Liver (tissue), 8 donors: ENCODE measurements at regions not wholly inside any gene's neighbourhood (a gene's known extent, or its start where the extent isn't known, plus 50 kb on each side); places are given as distances from the start of the nearest gene placed in this dataset.

Experiments
- DNase-seq: peaks from one replicate; pipeline ENCODE4 v3.0.0-alpha.2; 2017; ENCODE audit warnings: low spot score
- H3K27ac ChIP-seq, 2 donors: one replicate each; pipeline ENCODE4 v1.7.0; 2013; ENCODE audit warnings: inconsistent platforms in 2 of 2, low read length in 2 of 2, control low read depth in 1 of 2, low read depth in 1 of 2, mild to moderate bottlenecking in 1 of 2
- H3K27me3 ChIP-seq, 4 donors: one replicate each; pipeline versions ENCODE4 v1.6.1 to v1.7.0; 2013; ENCODE audit warnings: low read length in 3 of 4, inconsistent platforms in 1 of 4, mild to moderate bottlenecking in 1 of 4, moderate library complexity in 1 of 4; ENCODE audit not compliant: control insufficient read depth in 4 of 4, insufficient read depth in 4 of 4
- H3K36me3 ChIP-seq, 4 donors: one replicate each; pipeline versions ENCODE4 v1.6.1 to v1.7.0; 2013; ENCODE audit warnings: low read length in 3 of 4, mild to moderate bottlenecking in 3 of 4, low read depth in 1 of 4, moderate library complexity in 1 of 4; ENCODE audit not compliant: control insufficient read depth in 4 of 4, insufficient read depth in 3 of 4
- H3K4me1 ChIP-seq, 4 donors: one replicate each; pipeline versions ENCODE4 v1.6.1 to v1.7.0; 2013; ENCODE audit warnings: low read length in 3 of 4, mild to moderate bottlenecking in 3 of 4, moderate library complexity in 1 of 4; ENCODE audit not compliant: control insufficient read depth in 4 of 4, insufficient read depth in 4 of 4
- H3K4me3 ChIP-seq, 3 donors: one replicate each; pipeline versions ENCODE4 v1.6.1 to v1.7.0; 2013; ENCODE audit warnings: low read length in 3 of 3, control low read depth in 1 of 3, low read depth in 1 of 3, mild to moderate bottlenecking in 1 of 3
- H3K9ac ChIP-seq, 2 donors: one replicate each; pipeline ENCODE4 v1.7.0; 2013; ENCODE audit warnings: low read length in 2 of 2, mild to moderate bottlenecking in 2 of 2, moderate library complexity in 2 of 2, control low read depth in 1 of 2, low read depth in 1 of 2
- H3K9me3 ChIP-seq, 4 donors: one replicate each; pipeline versions ENCODE4 v1.6.1 to v1.7.0; 2013; ENCODE audit warnings: low read length in 3 of 4; ENCODE audit not compliant: control insufficient read depth in 4 of 4
- ATF3 ChIP-seq: IDR thresholded peaks from 2 replicates; pipeline ENCODE4 v1.6.1; 2016; ENCODE audit warnings: antibody characterized with exemption
- CTCF ChIP-seq: fragments of 150-350 bp; IDR thresholded peaks from 2 replicates; pipeline ENCODE4 v1.5.1; 2017; ENCODE audit warnings: improper control_type of control experiment, low read depth, low read length; ENCODE audit not compliant: missing input control
- EGR1 ChIP-seq, 2 donors: IDR thresholded peaks; 2 replicates each; pipeline ENCODE4 v1.6.1; 2016 to 2018; ENCODE audit warnings: antibody characterized with exemption in 2 of 2, low read depth in 2 of 2
- FOXA1 ChIP-seq: IDR thresholded peaks from 2 replicates; pipeline ENCODE4 v1.6.1; 2016; ENCODE audit warnings: antibody characterized with exemption
- FOXA2 ChIP-seq: IDR thresholded peaks from 2 replicates; pipeline ENCODE4 v1.6.1; 2016; ENCODE audit warnings: antibody characterized with exemption
- GABPA ChIP-seq, 2 donors: IDR thresholded peaks in 1 of 2; conservative IDR thresholded peaks in 1 of 2; 2 replicates each; pipeline ENCODE4 v1.6.1; 2016; ENCODE audit warnings: antibody characterized with exemption in 2 of 2, mild to moderate bottlenecking in 1 of 2, moderate library complexity in 1 of 2
- HNF4A ChIP-seq, 2 donors: conservative IDR thresholded peaks; 2 replicates each; pipeline ENCODE4 v1.6.1; 2016; ENCODE audit warnings: antibody characterized with exemption in 2 of 2, mild to moderate bottlenecking in 2 of 2
- HNF4G ChIP-seq: IDR thresholded peaks from 2 replicates; pipeline ENCODE4 v1.6.1; 2016; ENCODE audit warnings: antibody characterized with exemption
- JUND ChIP-seq, 2 donors: IDR thresholded peaks; 2 replicates each; pipeline ENCODE4 v1.6.1; 2016; ENCODE audit warnings: antibody characterized with exemption in 2 of 2
- MAX ChIP-seq: IDR thresholded peaks from 2 replicates; pipeline ENCODE4 v1.6.1; 2016; ENCODE audit warnings: antibody characterized with exemption
- NR2F2 ChIP-seq: IDR thresholded peaks from 2 replicates; pipeline ENCODE4 v1.6.1; 2016; ENCODE audit warnings: antibody characterized with exemption
- RAD21 ChIP-seq, 2 donors: IDR thresholded peaks; 2 replicates each; pipeline ENCODE4 v1.6.1; 2016; ENCODE audit warnings: antibody characterized with exemption in 2 of 2, mild to moderate bottlenecking in 2 of 2
- RXRA ChIP-seq, 2 donors: IDR thresholded peaks; 2 replicates each; pipeline ENCODE4 v1.6.1; 2017 to 2018; ENCODE audit warnings: antibody characterized with exemption in 2 of 2, mild to moderate bottlenecking in 1 of 2
- SP1 ChIP-seq: IDR thresholded peaks from 2 replicates; pipeline ENCODE4 v1.6.1; 2018; ENCODE audit warnings: antibody characterized with exemption, mild to moderate bottlenecking
- TAF1 ChIP-seq: conservative IDR thresholded peaks from 2 replicates; pipeline ENCODE4 v1.6.1; 2016; ENCODE audit warnings: antibody characterized with exemption, mild to moderate bottlenecking
- YY1 ChIP-seq: IDR thresholded peaks from 2 replicates; pipeline ENCODE4 v1.6.1; 2016; ENCODE audit warnings: antibody characterized with exemption, mild to moderate bottlenecking
- WGBS: extraction: QIAGEN DNeasy Blood & Tissue Kit; methylation state at CpG from one replicate; pipeline ENCODE4 v1.1.7; 2013; 5-methylcytosine and 5-hydroxymethylcytosine counted together
- TF ChIP-seq, protein P1 (sequence below): IDR thresholded peaks from 2 replicates; pipeline ENCODE4 v1.6.1; 2016; ENCODE audit warnings: antibody characterized with exemption, mild to moderate bottlenecking
- TF ChIP-seq, protein P2 (sequence below): IDR thresholded peaks from 2 replicates; pipeline ENCODE4 v1.6.1; 2016; ENCODE audit warnings: antibody characterized with exemption
- donor health status: healthy.
- donor health status: healthy.
- donor health status: healthy.
- donor health status: healthy.
- donor health status: healthy.

DNA sequence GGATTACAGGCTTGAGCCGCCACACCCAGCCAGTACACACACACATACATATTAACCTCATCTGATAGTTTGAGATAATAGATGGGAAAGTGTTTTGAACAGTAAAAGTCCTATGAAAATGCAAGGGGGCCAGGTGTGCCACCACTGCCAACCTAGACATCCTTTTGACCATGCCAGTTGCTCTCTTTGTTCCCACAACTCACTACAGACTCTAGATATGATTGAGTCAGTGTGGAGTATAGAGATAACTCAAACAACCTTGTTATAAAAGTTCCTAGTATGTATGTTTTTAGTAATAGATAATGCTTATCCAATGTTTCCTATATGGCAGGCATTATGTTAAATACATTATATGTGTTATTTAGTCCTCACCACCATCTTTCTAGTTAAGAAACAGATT is 72.7 kb upstream of the JAK1 start:
- H3K27ac ChIP-seq = no peak overlapping the region
- no peaks in the 10 kb centered on the region for H3K9me3 ChIP-seq
- 97% methylated on average over 1 of the region's 1 CpG for WGBS
- H3K27me3 ChIP-seq = no peaks in the 10 kb centered on the region
- no peak for DNase-seq
- no peak overlapping the region for H3K4me3 ChIP-seq
- no peaks in the 10 kb centered on the region for H3K36me3 ChIP-seq
- no peak for TF ChIP-seq FOXA2
- TF ChIP-seq ATF3 = no peak
- TF ChIP-seq, protein P1, sequence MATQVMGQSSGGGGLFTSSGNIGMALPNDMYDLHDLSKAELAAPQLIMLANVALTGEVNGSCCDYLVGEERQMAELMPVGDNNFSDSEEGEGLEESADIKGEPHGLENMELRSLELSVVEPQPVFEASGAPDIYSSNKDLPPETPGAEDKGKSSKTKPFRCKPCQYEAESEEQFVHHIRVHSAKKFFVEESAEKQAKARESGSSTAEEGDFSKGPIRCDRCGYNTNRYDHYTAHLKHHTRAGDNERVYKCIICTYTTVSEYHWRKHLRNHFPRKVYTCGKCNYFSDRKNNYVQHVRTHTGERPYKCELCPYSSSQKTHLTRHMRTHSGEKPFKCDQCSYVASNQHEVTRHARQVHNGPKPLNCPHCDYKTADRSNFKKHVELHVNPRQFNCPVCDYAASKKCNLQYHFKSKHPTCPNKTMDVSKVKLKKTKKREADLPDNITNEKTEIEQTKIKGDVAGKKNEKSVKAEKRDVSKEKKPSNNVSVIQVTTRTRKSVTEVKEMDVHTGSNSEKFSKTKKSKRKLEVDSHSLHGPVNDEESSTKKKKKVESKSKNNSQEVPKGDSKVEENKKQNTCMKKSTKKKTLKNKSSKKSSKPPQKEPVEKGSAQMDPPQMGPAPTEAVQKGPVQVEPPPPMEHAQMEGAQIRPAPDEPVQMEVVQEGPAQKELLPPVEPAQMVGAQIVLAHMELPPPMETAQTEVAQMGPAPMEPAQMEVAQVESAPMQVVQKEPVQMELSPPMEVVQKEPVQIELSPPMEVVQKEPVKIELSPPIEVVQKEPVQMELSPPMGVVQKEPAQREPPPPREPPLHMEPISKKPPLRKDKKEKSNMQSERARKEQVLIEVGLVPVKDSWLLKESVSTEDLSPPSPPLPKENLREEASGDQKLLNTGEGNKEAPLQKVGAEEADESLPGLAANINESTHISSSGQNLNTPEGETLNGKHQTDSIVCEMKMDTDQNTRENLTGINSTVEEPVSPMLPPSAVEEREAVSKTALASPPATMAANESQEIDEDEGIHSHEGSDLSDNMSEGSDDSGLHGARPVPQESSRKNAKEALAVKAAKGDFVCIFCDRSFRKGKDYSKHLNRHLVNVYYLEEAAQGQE = no peak
- TF ChIP-seq CTCF = no peak
- H3K9ac ChIP-seq = no peak overlapping the region
- no peaks in the 10 kb centered on the region for H3K4me1 ChIP-seq

- no peak for DNase-seq
- Histone ChIP-seq H3K36me3 (peaks cover 0 to 2% (median 0%) of the 10 kb centered on the region in 4 donors), H3K27ac (no peak overlapping the region), H3K9me3 (no peaks in the 10 kb centered on the region), H3K9ac (no peak overlapping the region), H3K4me1 (no peaks in the 10 kb centered on the region), H3K4me3 (no peak overlapping the region), H3K27me3 (no peaks in the 10 kb centered on the region)
- WGBS = 95% methylated on average over 2 of the region's 2 CpGs
- TF ChIP-seq HNF4G (no peak), JUND (IDR thresholded peaks at IDR 0.05) (no peak), EGR1 (IDR thresholded peaks at IDR 0.05; ENCODE audit: low read depth in 2 of 2) (no peak), FOXA2 (no peak), MAX (no peak), RAD21 (IDR thresholded peaks at IDR 0.05) (no peak), RXRA (IDR thresholded peaks at IDR 0.05) (no peak), ATF3 (no peak), HNF4A (conservative IDR thresholded peaks at IDR 0.05) (no peak), GABPA (IDR thresholded peaks at IDR 0.05 in 1 of 2, conservative IDR thresholded peaks at IDR 0.05 in 1 of 2) (no peak), NR2F2 (no peak), CTCF (no peak), SP1 (no peak), YY1 (no peak), TAF1 (no peak), FOXA1 (no peak)
- TF ChIP-seq, protein P1 = no peak
- TF ChIP-seq, protein P2, sequence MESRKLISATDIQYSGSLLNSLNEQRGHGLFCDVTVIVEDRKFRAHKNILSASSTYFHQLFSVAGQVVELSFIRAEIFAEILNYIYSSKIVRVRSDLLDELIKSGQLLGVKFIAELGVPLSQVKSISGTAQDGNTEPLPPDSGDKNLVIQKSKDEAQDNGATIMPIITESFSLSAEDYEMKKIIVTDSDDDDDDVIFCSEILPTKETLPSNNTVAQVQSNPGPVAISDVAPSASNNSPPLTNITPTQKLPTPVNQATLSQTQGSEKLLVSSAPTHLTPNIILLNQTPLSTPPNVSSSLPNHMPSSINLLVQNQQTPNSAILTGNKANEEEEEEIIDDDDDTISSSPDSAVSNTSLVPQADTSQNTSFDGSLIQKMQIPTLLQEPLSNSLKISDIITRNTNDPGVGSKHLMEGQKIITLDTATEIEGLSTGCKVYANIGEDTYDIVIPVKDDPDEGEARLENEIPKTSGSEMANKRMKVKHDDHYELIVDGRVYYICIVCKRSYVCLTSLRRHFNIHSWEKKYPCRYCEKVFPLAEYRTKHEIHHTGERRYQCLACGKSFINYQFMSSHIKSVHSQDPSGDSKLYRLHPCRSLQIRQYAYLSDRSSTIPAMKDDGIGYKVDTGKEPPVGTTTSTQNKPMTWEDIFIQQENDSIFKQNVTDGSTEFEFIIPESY = no peak
Observed at GRCh38 chr1:65039508-65039907, 73.2 kb upstream of the JAK1 start.
